ENCODE measurements at regions not wholly inside any gene's neighbourhood (a gene's known extent, or its start where the extent isn't known, plus 50 kb on each side); places are given as distances from the start of the nearest gene placed in this dataset.

DNA sequence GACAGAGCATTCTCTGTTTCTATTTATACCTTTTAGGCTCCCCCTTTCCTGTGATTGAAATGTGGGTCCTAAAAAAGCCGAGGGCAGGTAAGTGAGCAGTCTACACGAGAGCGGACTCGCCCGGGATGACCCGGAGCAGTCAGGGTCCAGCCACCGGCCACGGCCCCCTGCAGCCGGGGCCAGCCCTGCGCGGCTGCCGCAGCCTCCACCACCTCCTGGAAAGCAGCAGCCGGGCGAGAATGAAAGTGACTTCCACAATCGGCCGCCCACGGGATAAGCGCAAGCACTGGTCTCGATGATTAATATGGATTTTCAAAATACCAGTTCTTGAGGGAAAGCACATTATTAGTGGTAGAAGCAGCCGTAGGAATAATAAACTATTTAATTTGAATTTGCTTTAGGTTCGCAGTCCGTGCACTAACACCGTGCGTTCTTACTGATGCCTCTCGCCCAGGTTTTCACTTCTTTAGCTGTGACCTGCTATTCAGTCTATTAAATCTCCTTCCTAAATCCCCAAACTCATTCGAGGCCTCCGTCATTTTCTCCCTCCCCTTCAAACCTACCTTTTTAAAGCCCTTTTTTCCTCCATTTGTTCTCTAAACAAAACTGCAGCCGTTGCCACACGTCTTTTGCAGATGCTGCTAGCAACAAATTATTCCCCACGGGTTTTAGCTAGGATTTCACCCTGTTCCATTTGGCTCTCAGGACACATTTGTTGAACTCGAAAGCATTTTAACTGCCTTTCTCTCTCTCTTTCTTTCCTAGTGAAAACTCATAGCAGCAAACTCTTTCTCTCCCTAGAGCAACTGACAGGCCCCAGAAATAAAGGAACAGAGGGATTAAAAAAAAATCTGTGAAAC is 1015.1 kb upstream of the PIK3C3 start:
- Histone ChIP-seq H3K27me3 (ENCODE audit: control insufficient read depth, insufficient read depth, low read length) (no peaks in the 10 kb centered on the region), H3K36me3 (ENCODE audit: control insufficient read depth, insufficient read depth, low read length) (no peaks in the 10 kb centered on the region), H3K9me3 (ENCODE audit: control insufficient read depth, insufficient read depth, low read length) (no peaks in the 10 kb centered on the region), H3K4me1 (ENCODE audit: control insufficient read depth, insufficient read depth, low read length) (no peaks in the 10 kb centered on the region), H3K27ac (ENCODE audit: low read length) (no peak overlapping the region), H3K4me3 (ENCODE audit: low read length) (no peak overlapping the region)
- Mint-ChIP-seq H3K27ac (no peak overlapping the region), H3K9me3 (peaks cover 10% of the 10 kb centered on the region in 2 donors), H3K27me3 (ENCODE audit: low read depth in 2 of 2) (no peaks in the 10 kb centered on the region), H3K4me3 (no peak overlapping the region), H3K4me1 (no peaks in the 10 kb centered on the region), H3K36me3 (peaks cover under 1% of the 10 kb centered on the region)
- DNase-seq (no peak), ATAC-seq (no peak)
- TF ChIP-seq, protein P1, sequence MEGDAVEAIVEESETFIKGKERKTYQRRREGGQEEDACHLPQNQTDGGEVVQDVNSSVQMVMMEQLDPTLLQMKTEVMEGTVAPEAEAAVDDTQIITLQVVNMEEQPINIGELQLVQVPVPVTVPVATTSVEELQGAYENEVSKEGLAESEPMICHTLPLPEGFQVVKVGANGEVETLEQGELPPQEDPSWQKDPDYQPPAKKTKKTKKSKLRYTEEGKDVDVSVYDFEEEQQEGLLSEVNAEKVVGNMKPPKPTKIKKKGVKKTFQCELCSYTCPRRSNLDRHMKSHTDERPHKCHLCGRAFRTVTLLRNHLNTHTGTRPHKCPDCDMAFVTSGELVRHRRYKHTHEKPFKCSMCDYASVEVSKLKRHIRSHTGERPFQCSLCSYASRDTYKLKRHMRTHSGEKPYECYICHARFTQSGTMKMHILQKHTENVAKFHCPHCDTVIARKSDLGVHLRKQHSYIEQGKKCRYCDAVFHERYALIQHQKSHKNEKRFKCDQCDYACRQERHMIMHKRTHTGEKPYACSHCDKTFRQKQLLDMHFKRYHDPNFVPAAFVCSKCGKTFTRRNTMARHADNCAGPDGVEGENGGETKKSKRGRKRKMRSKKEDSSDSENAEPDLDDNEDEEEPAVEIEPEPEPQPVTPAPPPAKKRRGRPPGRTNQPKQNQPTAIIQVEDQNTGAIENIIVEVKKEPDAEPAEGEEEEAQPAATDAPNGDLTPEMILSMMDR (IDR thresholded peaks at IDR 0.05): no peak
- WGBS (ENCODE audit: insufficient coverage): 88% methylated on average over 31 of the region's 31 CpGs
- intact Hi-C loops (cut with micrococcal nuclease): no loop called here

- 100% methylated on average over 1 of the region's 2 CpGs for WGBS (ENCODE audit: insufficient coverage)
These were observed 1016.4 kb upstream of the PIK3C3 start for GRCh38 chr18:40938615-40939014.

DNA sequence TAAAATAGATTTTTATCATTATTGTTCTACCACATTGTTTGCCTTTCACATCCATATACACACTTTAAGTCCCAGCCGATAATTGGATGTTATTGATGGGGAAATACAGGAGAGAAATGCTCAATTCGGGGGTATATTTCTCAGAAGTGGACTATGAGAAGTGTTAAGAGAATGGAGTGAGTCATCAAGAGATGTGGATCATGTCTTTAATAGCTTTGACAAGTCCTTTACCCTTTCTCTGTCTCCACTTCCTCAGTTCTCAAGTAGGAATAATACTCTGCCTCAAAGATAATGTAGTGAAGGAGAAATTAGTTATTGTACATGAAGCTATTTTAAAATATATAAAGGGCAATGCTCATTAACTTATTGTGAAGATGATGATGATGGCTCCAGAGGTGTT is 1017.6 kb upstream of the PIK3C3 start:
- Mint-ChIP-seq H3K4me1 (no peaks in the 10 kb centered on the region), H3K36me3 (peaks cover 5% of the 10 kb centered on the region), H3K27ac (no peak overlapping the region), H3K9me3 (peaks cover 10 to 17% of the 10 kb centered on the region in 2 donors), H3K4me3 (no peak overlapping the region), H3K27me3 (ENCODE audit: low read depth in 2 of 2) (no peaks in the 10 kb centered on the region)
- Histone ChIP-seq H3K4me1 (ENCODE audit: control insufficient read depth, insufficient read depth, low read length) (no peaks in the 10 kb centered on the region), H3K27ac (ENCODE audit: low read length) (no peak overlapping the region), H3K27me3 (ENCODE audit: control insufficient read depth, insufficient read depth, low read length) (no peaks in the 10 kb centered on the region), H3K9me3 (ENCODE audit: control insufficient read depth, insufficient read depth, low read length) (no peaks in the 10 kb centered on the region), H3K4me3 (ENCODE audit: low read length) (no peak overlapping the region), H3K36me3 (ENCODE audit: control insufficient read depth, insufficient read depth, low read length) (no peaks in the 10 kb centered on the region)
- intact Hi-C loops (cut with micrococcal nuclease): no loop called here
- TF ChIP-seq, protein P1 (IDR thresholded peaks at IDR 0.05): no peak
- 40% methylated on average over 1 of the region's 2 CpGs for WGBS (ENCODE audit: insufficient coverage)
- DNase-seq (no peak), ATAC-seq (no peak)

More at GRCh38 chr18:40938615-40939014, 1016.4 kb upstream of the PIK3C3 start:
- no peak for DNase-seq
- Histone ChIP-seq H3K27ac (ENCODE audit: low read length) (no peak overlapping the region), H3K36me3 (ENCODE audit: control insufficient read depth, insufficient read depth, low read length) (no peaks in the 10 kb centered on the region), H3K9me3 (ENCODE audit: control insufficient read depth, insufficient read depth, low read length) (no peaks in the 10 kb centered on the region), H3K4me3 (ENCODE audit: low read length) (no peak overlapping the region), H3K4me1 (ENCODE audit: control insufficient read depth, insufficient read depth, low read length) (no peaks in the 10 kb centered on the region), H3K27me3 (ENCODE audit: control insufficient read depth, insufficient read depth, low read length) (no peaks in the 10 kb centered on the region)
- ATAC-seq: no peak
- H3K4me1 Mint-ChIP-seq: no peaks in the 10 kb centered on the region
- no peak overlapping the region for H3K4me3 Mint-ChIP-seq
- TF ChIP-seq, protein P1 (IDR thresholded peaks at IDR 0.05): no peak
- H3K9me3 Mint-ChIP-seq: peaks cover 16 to 18% of the 10 kb centered on the region in 2 donors
- peaks cover 5% of the 10 kb centered on the region for H3K36me3 Mint-ChIP-seq
- no peak overlapping the region for H3K27ac Mint-ChIP-seq
- intact Hi-C loops (cut with micrococcal nuclease): no loop called here
- no peaks in the 10 kb centered on the region for H3K27me3 Mint-ChIP-seq (ENCODE audit: low read depth in 2 of 2)
